Gastroesophageal sphincter (tissue), 3 donors: ENCODE measurements at regions not wholly inside any gene's neighbourhood (a gene's known extent, or its start where the extent isn't known, plus 50 kb on each side); places are given as distances from the start of the nearest gene placed in this dataset.

Source experiments
- CTCF ChIP-seq, 4 experiments: fragments of 200-600 bp in 2 of 4; fragments of 450-650 bp in 2 of 4; sonication (generic) in 1 of 4; IDR thresholded peaks; one replicate each; pipeline ENCODE4 v1.5.1; 2017 to 2019; ENCODE audit warnings: antibody characterized with exemption in 4 of 4, mild to moderate bottlenecking in 2 of 4, moderate library complexity in 2 of 4
- POLR2A ChIP-seq, 2 donors: fragments of 450-650 bp; IDR thresholded peaks; one replicate each; pipeline ENCODE4 v1.6.1; 2017; ENCODE audit warnings: antibody characterized with exemption in 2 of 2, mild to moderate bottlenecking in 2 of 2, moderate library complexity in 1 of 2

DNA sequence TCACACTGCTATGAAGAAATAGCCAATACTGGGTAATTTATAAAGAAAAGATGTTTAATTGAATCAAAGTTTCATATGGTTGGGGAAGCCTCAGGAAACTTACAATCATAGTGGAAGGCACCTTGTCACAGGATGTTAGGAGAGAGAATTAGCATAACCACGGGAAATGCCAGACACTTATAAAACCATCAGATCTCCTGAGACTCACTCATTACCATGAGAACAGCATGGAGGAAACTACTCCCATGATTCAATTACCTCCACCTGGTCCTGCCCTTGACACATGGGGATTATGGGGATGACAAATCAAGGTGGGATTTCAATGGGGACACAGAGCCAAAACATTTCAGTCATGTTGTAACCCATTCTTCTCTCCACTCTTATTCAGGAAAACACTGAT is 472.9 kb upstream of the FSIP2 start:
- no peak for TF ChIP-seq CTCF (IDR thresholded peaks at IDR 0.05)
- TF ChIP-seq POLR2A (IDR thresholded peaks at IDR 0.05) = no peak
